ENCODE measurements at regions not wholly inside any gene's neighbourhood (a gene's known extent, or its start where the extent isn't known, plus 50 kb on each side); places are given as distances from the start of the nearest gene placed in this dataset.

- H3K9ac ChIP-seq (ENCODE audit: low read depth, low read length): no peak overlapping the region
- H3K4me3 ChIP-seq (ENCODE audit: low read depth, low read length): no peak overlapping the region
- no peaks in the 10 kb centered on the region for H3K27me3 ChIP-seq (ENCODE audit: control insufficient read depth, insufficient read depth, low read length)
- H3K4me1 ChIP-seq (ENCODE audit: control insufficient read depth, insufficient read depth, low read length): no peaks in the 10 kb centered on the region
- H3K9me3 ChIP-seq (ENCODE audit: control insufficient read depth, insufficient read depth, low read length): no peaks in the 10 kb centered on the region
- no peaks in the 10 kb centered on the region for H3K36me3 ChIP-seq (ENCODE audit: control insufficient read depth, insufficient read depth, low read length)
Observed at GRCh38 chr17:77070888-77071279, 69.9 kb upstream of the SEC14L1 start.

- H3K36me3 ChIP-seq (ENCODE audit: control insufficient read depth, insufficient read depth, low read length): no peaks in the 10 kb centered on the region
- no peak overlapping the region for H3K9ac ChIP-seq (ENCODE audit: low read depth, low read length)
- H3K4me1 ChIP-seq (ENCODE audit: control insufficient read depth, insufficient read depth, low read length): no peaks in the 10 kb centered on the region
- no peak overlapping the region for H3K4me3 ChIP-seq (ENCODE audit: low read depth, low read length)
- H3K27me3 ChIP-seq (ENCODE audit: control insufficient read depth, insufficient read depth, low read length): no peaks in the 10 kb centered on the region
- no peaks in the 10 kb centered on the region for H3K9me3 ChIP-seq (ENCODE audit: control insufficient read depth, insufficient read depth, low read length)
Observed at GRCh38 chr17:77071925-77072490, 68.8 kb upstream of the SEC14L1 start.

GRCh38 chr17:77072670-77073069 lies 68.1 kb upstream of the SEC14L1 start:
- Histone ChIP-seq H3K9me3 (ENCODE audit: control insufficient read depth, insufficient read depth, low read length) (no peaks in the 10 kb centered on the region), H3K4me1 (ENCODE audit: control insufficient read depth, insufficient read depth, low read length) (no peaks in the 10 kb centered on the region), H3K4me3 (ENCODE audit: low read depth, low read length) (no peak overlapping the region), H3K27me3 (ENCODE audit: control insufficient read depth, insufficient read depth, low read length) (no peaks in the 10 kb centered on the region), H3K9ac (ENCODE audit: low read depth, low read length) (no peak overlapping the region), H3K36me3 (ENCODE audit: control insufficient read depth, insufficient read depth, low read length) (no peaks in the 10 kb centered on the region)

- Histone ChIP-seq H3K27me3 (ENCODE audit: control insufficient read depth, insufficient read depth, low read length) (no peaks in the 10 kb centered on the region), H3K9ac (ENCODE audit: low read depth, low read length) (no peak overlapping the region), H3K4me3 (ENCODE audit: low read depth, low read length) (no peak overlapping the region), H3K4me1 (ENCODE audit: control insufficient read depth, insufficient read depth, low read length) (no peaks in the 10 kb centered on the region), H3K36me3 (ENCODE audit: control insufficient read depth, insufficient read depth, low read length) (no peaks in the 10 kb centered on the region), H3K9me3 (ENCODE audit: control insufficient read depth, insufficient read depth, low read length) (no peaks in the 10 kb centered on the region)
Observed at GRCh38 chr17:77074681-77075080, 66.1 kb upstream of the SEC14L1 start.

- Histone ChIP-seq H3K9me3 (ENCODE audit: control insufficient read depth, insufficient read depth, low read length) (no peaks in the 10 kb centered on the region), H3K36me3 (ENCODE audit: control insufficient read depth, insufficient read depth, low read length) (no peaks in the 10 kb centered on the region), H3K9ac (ENCODE audit: low read depth, low read length) (no peak overlapping the region), H3K4me3 (ENCODE audit: low read depth, low read length) (no peak overlapping the region), H3K27me3 (ENCODE audit: control insufficient read depth, insufficient read depth, low read length) (no peaks in the 10 kb centered on the region), H3K4me1 (ENCODE audit: control insufficient read depth, insufficient read depth, low read length) (no peaks in the 10 kb centered on the region)
Observed at GRCh38 chr17:77076124-77076830, 64.5 kb upstream of the SEC14L1 start.

- H3K9ac ChIP-seq (ENCODE audit: low read depth, low read length): no peak overlapping the region
- peaks cover 5% of the 10 kb centered on the region for H3K4me1 ChIP-seq (ENCODE audit: control insufficient read depth, insufficient read depth, low read length)
- no peaks in the 10 kb centered on the region for H3K27me3 ChIP-seq (ENCODE audit: control insufficient read depth, insufficient read depth, low read length)
- no peak overlapping the region for H3K4me3 ChIP-seq (ENCODE audit: low read depth, low read length)
- no peaks in the 10 kb centered on the region for H3K36me3 ChIP-seq (ENCODE audit: control insufficient read depth, insufficient read depth, low read length)
- H3K9me3 ChIP-seq (ENCODE audit: control insufficient read depth, insufficient read depth, low read length): no peaks in the 10 kb centered on the region
Observed at GRCh38 chr17:77083531-77083930, 57.2 kb upstream of the SEC14L1 start.

- Histone ChIP-seq H3K36me3 (ENCODE audit: control insufficient read depth, insufficient read depth, low read length) (no peaks in the 10 kb centered on the region), H3K4me3 (ENCODE audit: low read depth, low read length) (no peak overlapping the region), H3K9me3 (ENCODE audit: control insufficient read depth, insufficient read depth, low read length) (no peaks in the 10 kb centered on the region), H3K27me3 (ENCODE audit: control insufficient read depth, insufficient read depth, low read length) (no peaks in the 10 kb centered on the region), H3K9ac (ENCODE audit: low read depth, low read length) (no peak overlapping the region), H3K4me1 (ENCODE audit: control insufficient read depth, insufficient read depth, low read length) (peaks cover 9% of the 10 kb centered on the region)
Observed at GRCh38 chr17:77085926-77086432, 54.8 kb upstream of the SEC14L1 start.

GRCh38 chr17:77086433-77087010 lies 54.2 kb upstream of the SEC14L1 start:
- peaks cover 9% of the 10 kb centered on the region for H3K4me1 ChIP-seq (ENCODE audit: control insufficient read depth, insufficient read depth, low read length)
- peaks cover 3% of the 10 kb centered on the region for H3K36me3 ChIP-seq (ENCODE audit: control insufficient read depth, insufficient read depth, low read length)
- H3K27me3 ChIP-seq (ENCODE audit: control insufficient read depth, insufficient read depth, low read length): no peaks in the 10 kb centered on the region
- H3K9ac ChIP-seq (ENCODE audit: low read depth, low read length): no peak overlapping the region
- H3K9me3 ChIP-seq (ENCODE audit: control insufficient read depth, insufficient read depth, low read length): no peaks in the 10 kb centered on the region
- H3K4me3 ChIP-seq (ENCODE audit: low read depth, low read length): no peak overlapping the region

GRCh38 chr17:77087650-77088454 lies 52.9 kb upstream of the SEC14L1 start:
- peaks cover 3% of the 10 kb centered on the region for H3K36me3 ChIP-seq (ENCODE audit: control insufficient read depth, insufficient read depth, low read length)
- H3K9ac ChIP-seq (ENCODE audit: low read depth, low read length): no peak overlapping the region
- H3K27me3 ChIP-seq (ENCODE audit: control insufficient read depth, insufficient read depth, low read length): no peaks in the 10 kb centered on the region
- H3K9me3 ChIP-seq (ENCODE audit: control insufficient read depth, insufficient read depth, low read length): no peaks in the 10 kb centered on the region
- H3K4me3 ChIP-seq (ENCODE audit: low read depth, low read length): peak overlapping the region; percentile 82
- H3K4me1 ChIP-seq (ENCODE audit: control insufficient read depth, insufficient read depth, low read length): peaks cover 9% of the 10 kb centered on the region

- H3K4me1 ChIP-seq (ENCODE audit: control insufficient read depth, insufficient read depth, low read length): peaks cover 9% of the 10 kb centered on the region
- H3K36me3 ChIP-seq (ENCODE audit: control insufficient read depth, insufficient read depth, low read length): peaks cover 10% of the 10 kb centered on the region
- no peaks in the 10 kb centered on the region for H3K9me3 ChIP-seq (ENCODE audit: control insufficient read depth, insufficient read depth, low read length)
- H3K4me3 ChIP-seq (ENCODE audit: low read depth, low read length): peak overlapping the region; percentile 82
- H3K27me3 ChIP-seq (ENCODE audit: control insufficient read depth, insufficient read depth, low read length): no peaks in the 10 kb centered on the region
- peak overlapping the region; percentile 99 for H3K9ac ChIP-seq (ENCODE audit: low read depth, low read length)
Observed at GRCh38 chr17:77088455-77089123, 52.2 kb upstream of the SEC14L1 start.

- Histone ChIP-seq H3K4me1 (ENCODE audit: control insufficient read depth, insufficient read depth, low read length) (peaks cover 9% of the 10 kb centered on the region), H3K4me3 (ENCODE audit: low read depth, low read length) (peak overlapping the region; percentile 82), H3K36me3 (ENCODE audit: control insufficient read depth, insufficient read depth, low read length) (peaks cover 12% of the 10 kb centered on the region), H3K9me3 (ENCODE audit: control insufficient read depth, insufficient read depth, low read length) (no peaks in the 10 kb centered on the region), H3K9ac (ENCODE audit: low read depth, low read length) (peak overlapping the region; percentile 99), H3K27me3 (ENCODE audit: control insufficient read depth, insufficient read depth, low read length) (no peaks in the 10 kb centered on the region)
Observed at GRCh38 chr17:77089124-77089490, 51.7 kb upstream of the SEC14L1 start.
